ENCODE measurements at regions not wholly inside any gene's neighbourhood (a gene's known extent, or its start where the extent isn't known, plus 50 kb on each side); places are given as distances from the start of the nearest gene placed in this dataset.

GRCh38 chr12:42853370-42854140 lies 264.0 kb upstream of the PRICKLE1 start:
- Mint-ChIP-seq H3K4me1 (no peaks in the 10 kb centered on the region), H3K36me3 (ENCODE audit: low read depth) (no peaks in the 10 kb centered on the region), H3K27me3 (ENCODE audit: low read depth) (no peaks in the 10 kb centered on the region), H3K4me3 (no peak overlapping the region), H3K27ac (ENCODE audit: unreplicated experiment) (no peak overlapping the region), H3K9me3 (no peaks in the 10 kb centered on the region)
- DNase-seq (ENCODE audit: low read depth, low spot score), result no peak
- no peak for TF ChIP-seq CTCF (conservative IDR thresholded peaks at IDR 0.05)

GRCh38 chr12:42846782-42847181 lies 257.2 kb upstream of the PRICKLE1 start:
- Mint-ChIP-seq H3K36me3 (ENCODE audit: low read depth) (no peaks in the 10 kb centered on the region), H3K27me3 (ENCODE audit: low read depth) (no peaks in the 10 kb centered on the region), H3K9me3 (peaks cover 3% of the 10 kb centered on the region), H3K27ac (ENCODE audit: unreplicated experiment) (no peak overlapping the region), H3K4me3 (no peak overlapping the region), H3K4me1 (no peaks in the 10 kb centered on the region)
- no peak for TF ChIP-seq CTCF (conservative IDR thresholded peaks at IDR 0.05)
- DNase-seq (ENCODE audit: low read depth, low spot score), result no peak

- Mint-ChIP-seq H3K36me3 (ENCODE audit: low read depth) (peaks cover 5% of the 10 kb centered on the region), H3K4me1 (no peaks in the 10 kb centered on the region), H3K27me3 (ENCODE audit: low read depth) (no peaks in the 10 kb centered on the region), H3K4me3 (no peak overlapping the region), H3K9me3 (peaks cover 12% of the 10 kb centered on the region), H3K27ac (ENCODE audit: unreplicated experiment) (no peak overlapping the region)
- TF ChIP-seq CTCF (conservative IDR thresholded peaks at IDR 0.05), result no peak
- DNase-seq (ENCODE audit: low read depth, low spot score), result no peak
These were observed 244.5 kb upstream of the PRICKLE1 start for GRCh38 chr12:42834062-42834461.

- TF ChIP-seq CTCF (conservative IDR thresholded peaks at IDR 0.05), result no peak
- Mint-ChIP-seq H3K4me3 (no peak overlapping the region), H3K27me3 (ENCODE audit: low read depth) (no peaks in the 10 kb centered on the region), H3K27ac (ENCODE audit: unreplicated experiment) (no peak overlapping the region), H3K4me1 (no peaks in the 10 kb centered on the region), H3K36me3 (ENCODE audit: low read depth) (no peaks in the 10 kb centered on the region), H3K9me3 (peaks cover 2% of the 10 kb centered on the region)
- no peak for DNase-seq (ENCODE audit: low read depth, low spot score)
These were observed 239.3 kb upstream of the PRICKLE1 start for GRCh38 chr12:42828836-42829235.

GRCh38 chr12:42824327-42824726 lies 234.8 kb upstream of the PRICKLE1 start:
- Mint-ChIP-seq H3K27me3 (ENCODE audit: low read depth) (no peaks in the 10 kb centered on the region), H3K27ac (ENCODE audit: unreplicated experiment) (no peak overlapping the region), H3K36me3 (ENCODE audit: low read depth) (no peaks in the 10 kb centered on the region), H3K4me3 (no peak overlapping the region), H3K9me3 (peaks cover 4% of the 10 kb centered on the region), H3K4me1 (no peaks in the 10 kb centered on the region)
- TF ChIP-seq CTCF (conservative IDR thresholded peaks at IDR 0.05), result no peak
- no peak for DNase-seq (ENCODE audit: low read depth, low spot score)
